GM12865 (cell line): ENCODE measurements at regions not wholly inside any gene's neighbourhood (a gene's known extent, or its start where the extent isn't known, plus 50 kb on each side); places are given as distances from the start of the nearest gene placed in this dataset.

Source experiments
- DNase-seq: peaks from one replicate; pipeline ENCODE4 v3.0.0; 2010; ENCODE audit warnings: low read depth
- H3K4me3 ChIP-seq: 2 replicates; pipeline ENCODE4 v1.5.1; 2011; ENCODE audit warnings: mild to moderate bottlenecking, low read depth, low read length, control low read depth
- TF ChIP-seq, protein P1 (sequence below): IDR thresholded peaks from 2 replicates; pipeline ENCODE4 v1.5.1; 2011; ENCODE audit warnings: low read length, control low read depth, low read depth, inconsistent platforms; ENCODE audit not compliant: insufficient read depth; ENCODE audit errors: missing control alignments

DNA sequence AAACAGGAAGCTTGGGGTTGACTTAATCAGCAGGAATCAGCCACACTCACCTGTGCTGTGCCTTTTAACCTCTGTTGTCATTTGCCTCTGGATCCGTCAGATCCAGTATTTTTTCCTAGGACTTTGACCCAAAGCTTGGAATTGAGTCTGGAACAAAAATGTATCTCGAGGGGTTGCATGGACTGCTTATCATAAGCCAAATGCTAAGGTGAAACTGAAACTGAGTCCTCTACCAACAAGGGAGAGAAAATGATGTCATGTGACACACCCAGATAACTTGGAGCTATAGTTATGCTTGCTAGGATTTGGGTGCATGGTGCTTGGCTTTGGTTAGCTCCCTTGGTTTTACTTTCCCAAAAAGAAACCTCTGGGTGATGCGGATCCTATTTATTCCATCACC lies 2158.6 kb upstream of the PIK3C3 start:
- DNase-seq: no peak
- TF ChIP-seq, protein P1, sequence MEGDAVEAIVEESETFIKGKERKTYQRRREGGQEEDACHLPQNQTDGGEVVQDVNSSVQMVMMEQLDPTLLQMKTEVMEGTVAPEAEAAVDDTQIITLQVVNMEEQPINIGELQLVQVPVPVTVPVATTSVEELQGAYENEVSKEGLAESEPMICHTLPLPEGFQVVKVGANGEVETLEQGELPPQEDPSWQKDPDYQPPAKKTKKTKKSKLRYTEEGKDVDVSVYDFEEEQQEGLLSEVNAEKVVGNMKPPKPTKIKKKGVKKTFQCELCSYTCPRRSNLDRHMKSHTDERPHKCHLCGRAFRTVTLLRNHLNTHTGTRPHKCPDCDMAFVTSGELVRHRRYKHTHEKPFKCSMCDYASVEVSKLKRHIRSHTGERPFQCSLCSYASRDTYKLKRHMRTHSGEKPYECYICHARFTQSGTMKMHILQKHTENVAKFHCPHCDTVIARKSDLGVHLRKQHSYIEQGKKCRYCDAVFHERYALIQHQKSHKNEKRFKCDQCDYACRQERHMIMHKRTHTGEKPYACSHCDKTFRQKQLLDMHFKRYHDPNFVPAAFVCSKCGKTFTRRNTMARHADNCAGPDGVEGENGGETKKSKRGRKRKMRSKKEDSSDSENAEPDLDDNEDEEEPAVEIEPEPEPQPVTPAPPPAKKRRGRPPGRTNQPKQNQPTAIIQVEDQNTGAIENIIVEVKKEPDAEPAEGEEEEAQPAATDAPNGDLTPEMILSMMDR: no peak
- no peak overlapping the region for H3K4me3 ChIP-seq

DNA sequence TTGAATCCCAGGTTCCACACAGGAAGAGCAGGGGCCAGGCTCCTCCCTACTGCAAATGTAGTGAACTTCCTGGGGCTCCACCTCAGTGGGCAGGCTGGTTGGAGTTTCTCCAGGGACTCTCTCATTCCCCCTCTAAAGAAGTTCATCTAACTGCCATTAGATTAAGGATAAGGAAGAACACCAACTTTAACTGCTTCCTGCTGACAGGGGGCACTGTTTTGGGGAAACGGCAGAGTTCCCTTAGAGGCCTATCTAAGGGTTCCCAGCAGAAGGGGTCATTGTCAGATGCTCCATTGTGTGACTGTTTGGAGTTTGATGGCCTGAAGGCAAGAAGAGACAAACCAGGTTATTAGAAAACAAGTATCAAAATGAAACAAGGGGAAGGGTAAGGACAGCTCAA lies 2159.7 kb upstream of the PIK3C3 start:
- DNase-seq: no peak
- H3K4me3 ChIP-seq: no peak overlapping the region
- TF ChIP-seq, protein P1: no peak

DNA sequence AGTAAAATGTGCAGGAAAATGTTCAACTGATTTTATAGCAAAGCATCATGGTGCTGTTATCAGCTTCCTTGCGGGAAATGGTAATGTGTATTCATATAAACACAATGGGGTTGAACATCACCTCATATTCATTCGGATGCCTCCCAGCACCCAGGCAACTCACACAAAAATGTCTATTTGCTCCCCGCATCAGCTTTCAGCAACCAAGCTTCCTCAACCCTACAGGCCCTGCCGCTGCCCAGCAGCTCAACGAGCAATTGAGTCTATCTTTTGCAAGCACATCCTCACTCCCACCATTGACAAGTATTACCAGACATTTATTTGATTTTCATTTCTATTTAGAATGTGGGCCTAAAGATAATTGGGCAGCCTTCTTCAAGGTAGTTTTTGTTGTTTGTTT lies 2161.4 kb upstream of the PIK3C3 start:
- no peak for DNase-seq
- TF ChIP-seq, protein P1: no peak
- H3K4me3 ChIP-seq: no peak overlapping the region

DNA sequence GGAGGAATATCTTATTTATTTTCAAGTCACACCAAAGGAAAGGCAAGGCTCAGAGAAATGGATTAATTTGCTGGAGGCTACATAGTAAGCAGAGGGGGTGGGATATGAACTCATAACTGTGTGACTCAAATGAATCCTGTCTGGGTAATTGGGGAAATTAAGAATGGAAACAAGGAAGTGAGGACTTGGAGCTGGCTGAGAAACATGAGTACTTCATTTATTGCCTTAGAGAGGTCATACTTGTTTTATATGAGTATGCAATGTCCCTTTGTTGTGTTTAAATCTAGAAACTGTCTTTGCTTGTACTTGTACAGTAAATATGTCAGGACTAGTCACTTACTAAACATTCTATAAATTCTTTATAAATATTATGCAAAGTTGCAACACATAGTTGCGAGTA lies 2166.7 kb upstream of the PIK3C3 start:
- DNase-seq: no peak
- TF ChIP-seq, protein P1: no peak
- no peak overlapping the region for H3K4me3 ChIP-seq

DNA sequence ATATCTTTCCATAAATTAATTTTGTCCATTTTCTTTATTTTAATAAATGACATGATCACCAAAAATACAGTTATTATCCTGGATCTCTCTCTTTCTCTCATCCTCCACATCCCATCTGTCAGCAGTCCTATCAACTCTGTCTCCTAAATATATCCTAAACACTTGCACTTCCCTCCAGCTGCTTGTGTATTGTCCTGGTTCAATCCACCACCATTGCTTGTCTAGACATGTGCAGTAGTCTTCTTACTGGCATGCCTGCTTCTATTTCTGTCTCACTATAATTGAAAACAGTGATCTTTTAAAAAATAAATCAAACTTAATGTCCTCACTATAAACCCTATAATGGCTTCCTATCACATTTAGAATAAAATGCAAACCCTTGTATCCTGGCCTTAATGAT lies 2168.6 kb upstream of the PIK3C3 start:
- TF ChIP-seq, protein P1: no peak
- no peak for DNase-seq
- H3K4me3 ChIP-seq: no peak overlapping the region

DNA sequence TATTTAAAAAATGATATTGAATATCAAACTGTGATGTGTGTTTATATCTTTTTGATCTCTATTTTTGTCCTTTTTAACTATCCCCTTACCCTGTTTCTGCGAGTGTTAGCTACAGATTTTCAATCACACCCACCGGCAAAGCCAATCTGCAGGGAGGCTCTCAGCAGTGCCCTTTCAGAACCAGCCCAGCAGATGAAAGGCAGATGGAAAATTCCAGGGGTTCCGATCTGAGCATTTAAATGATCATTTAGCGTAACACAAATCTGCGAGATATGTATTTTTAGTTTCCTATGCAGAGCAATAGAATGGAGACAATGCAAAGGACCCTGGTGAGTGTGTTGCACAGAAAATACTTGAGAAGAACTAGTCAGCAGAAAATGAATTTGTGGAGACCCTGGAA lies 2170.5 kb upstream of the PIK3C3 start:
- no peak overlapping the region for H3K4me3 ChIP-seq
- TF ChIP-seq, protein P1: no peak
- DNase-seq: no peak

DNA sequence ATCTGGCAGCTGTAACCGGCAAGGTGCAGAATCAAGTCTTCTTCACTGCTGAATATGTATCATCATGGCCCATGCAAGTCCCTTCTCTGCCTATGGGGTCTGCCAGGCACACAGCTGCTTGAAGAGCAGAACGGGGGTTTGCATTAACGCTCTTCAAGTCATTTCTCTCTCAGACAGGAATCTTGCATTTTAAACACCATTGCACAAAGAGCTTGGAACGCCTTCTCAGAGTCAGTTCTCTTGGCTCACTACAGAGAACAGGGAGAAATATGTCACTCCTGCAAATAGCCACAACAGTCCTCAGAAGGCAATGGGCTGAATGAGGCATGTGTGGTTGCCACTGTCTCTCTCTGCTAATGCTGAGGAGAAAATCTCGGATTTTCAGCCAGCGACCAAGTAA lies 2173.5 kb upstream of the PIK3C3 start:
- no peak overlapping the region for H3K4me3 ChIP-seq
- TF ChIP-seq, protein P1: no peak
- no peak for DNase-seq
